GM12873 (cell line): ENCODE measurements at regions not wholly inside any gene's neighbourhood (a gene's known extent, or its start where the extent isn't known, plus 50 kb on each side); places are given as distances from the start of the nearest gene placed in this dataset.

Experiments used
- CTCF ChIP-seq: IDR thresholded peaks from 2 replicates; pipeline ENCODE4 v1.5.1; 2012; ENCODE audit warnings: low read depth, mild to moderate bottlenecking, moderate library complexity, low read length, control low read depth; ENCODE audit not compliant: insufficient read depth; ENCODE audit errors: missing control alignments

GRCh38 chr7:69448071-69448470, 150.2 kb upstream of the AUTS2 start:
- no peak for TF ChIP-seq CTCF

- no peak for TF ChIP-seq CTCF
Observed at GRCh38 chr7:69450456-69450855, 147.8 kb upstream of the AUTS2 start.

GRCh38 chr7:69451715-69452114, 146.6 kb upstream of the AUTS2 start:
- no peak for TF ChIP-seq CTCF

GRCh38 chr7:69452797-69453196, 145.5 kb upstream of the AUTS2 start:
- no peak for TF ChIP-seq CTCF

GRCh38 chr7:69457595-69458504, 140.4 kb upstream of the AUTS2 start:
- TF ChIP-seq CTCF = no peak

- TF ChIP-seq CTCF = no peak
Observed at GRCh38 chr7:69464035-69464434, 134.2 kb upstream of the AUTS2 start.

- TF ChIP-seq CTCF = no peak
Observed at GRCh38 chr7:69465262-69465661, 133.0 kb upstream of the AUTS2 start.
